CD14-positive monocyte (primary cell): ENCODE measurements at regions not wholly inside any gene's neighbourhood (a gene's known extent, or its start where the extent isn't known, plus 50 kb on each side); places are given as distances from the start of the nearest gene placed in this dataset.

Experiments
- DNase-seq, 3 donors: peaks; one replicate each; pipeline ENCODE4 v3.0.0-alpha.2; 2011 to 2022
- H2AFZ ChIP-seq: 2 replicates; pipeline ENCODE4 v1.6.0; 2012; ENCODE audit warnings: mild to moderate bottlenecking, low read depth, low read length, inconsistent platforms; ENCODE audit not compliant: insufficient read depth, poor library complexity, severe bottlenecking
- H3K27ac ChIP-seq, 2 donors: 1 replicate in 1 of 2; 2 replicates in 1 of 2; pipeline ENCODE4 v1.5.1; 2012 to 2013; ENCODE audit warnings: low read length in 2 of 2, control low read depth in 1 of 2, inconsistent platforms in 1 of 2, low read depth in 1 of 2, mild to moderate bottlenecking in 1 of 2
- H3K27me3 ChIP-seq, 2 donors: one replicate each; pipeline versions ENCODE4 v1.6.0 to v1.6.1; 2011 to 2013; ENCODE audit warnings: low read length in 2 of 2; ENCODE audit not compliant: control insufficient read depth in 2 of 2, insufficient read depth in 2 of 2
- H3K36me3 ChIP-seq, 2 donors: replicated peaks in 1 of 2; 1 replicate in 1 of 2; 2 replicates in 1 of 2; pipeline versions ENCODE4 v1.5.1 to v1.6.1; 2012 to 2013; ENCODE audit warnings: low read length in 2 of 2, control low read depth in 1 of 2, inconsistent platforms in 1 of 2, mild to moderate bottlenecking in 1 of 2; ENCODE audit not compliant: insufficient read depth in 2 of 2, control insufficient read depth in 1 of 2
- H3K4me1 ChIP-seq, 2 donors: 1 replicate in 1 of 2; 2 replicates in 1 of 2; pipeline versions ENCODE4 v1.5.1 to v1.6.1; 2012 to 2013; ENCODE audit warnings: low read length in 2 of 2, control low read depth in 1 of 2, inconsistent platforms in 1 of 2, mild to moderate bottlenecking in 1 of 2, moderate library complexity in 1 of 2; ENCODE audit not compliant: insufficient read depth in 2 of 2, control insufficient read depth in 1 of 2
- H3K4me2 ChIP-seq: replicated peaks from 2 replicates; pipeline ENCODE3; 2012; ENCODE audit warnings: low read length, moderate library complexity, mild to moderate bottlenecking; ENCODE audit not compliant: poor library complexity, severe bottlenecking; ENCODE audit errors: extremely low read depth
- H3K4me3 ChIP-seq, 3 experiments: fragments of 200-600 bp in 1 of 3; sonication (generic) in 1 of 3; replicated peaks in 1 of 3; 1 replicate in 2 of 3; 2 replicates in 1 of 3; pipeline ENCODE4 v1.5.1; 2011 to 2013; ENCODE audit warnings: low read length in 3 of 3, mild to moderate bottlenecking in 3 of 3, control low read depth in 2 of 3, low read depth in 2 of 3, inconsistent platforms in 1 of 3, moderate library complexity in 1 of 3
- H3K79me2 ChIP-seq: 2 replicates; pipeline ENCODE4 v1.6.0; 2012; ENCODE audit warnings: mild to moderate bottlenecking, control low read depth, inconsistent platforms, low read length, moderate library complexity; ENCODE audit not compliant: insufficient read depth
- H3K9ac ChIP-seq: 2 replicates; pipeline ENCODE4 v1.6.0; 2017; ENCODE audit warnings: low read length, mild to moderate bottlenecking; ENCODE audit not compliant: insufficient read depth, poor library complexity, severe bottlenecking
- H3K9me3 ChIP-seq, 2 donors: replicated peaks in 1 of 2; 1 replicate in 1 of 2; 2 replicates in 1 of 2; pipeline versions ENCODE4 v1.5.1 to v1.6.1; 2012 to 2013; ENCODE audit warnings: low read length in 2 of 2, control low read depth in 1 of 2; ENCODE audit not compliant: control insufficient read depth in 1 of 2, insufficient read depth in 1 of 2
- H4K20me1 ChIP-seq: 2 replicates; pipeline ENCODE4 v1.6.0; 2012; ENCODE audit warnings: mild to moderate bottlenecking, low read length, control low read depth, moderate library complexity; ENCODE audit not compliant: insufficient read depth
- H3K27ac Mint-ChIP-seq, 7 donors: one replicate each; pipeline ENCODE4 v1.8.0; 2020; ENCODE audit warnings: mild to moderate bottlenecking in 7 of 7, mixed read lengths in 7 of 7, moderate library complexity in 6 of 7, inconsistent platforms in 2 of 7
- H3K27me3 Mint-ChIP-seq, 3 donors: one replicate each; pipeline ENCODE4 v1.8.0; 2021 to 2022; ENCODE audit warnings: low read depth in 3 of 3, mild to moderate bottlenecking in 3 of 3, mixed read lengths in 3 of 3, moderate library complexity in 3 of 3, inconsistent platforms in 1 of 3
- H3K36me3 Mint-ChIP-seq, 2 donors: one replicate each; pipeline ENCODE4 v1.8.0; 2020; ENCODE audit warnings: mixed read lengths in 2 of 2, inconsistent platforms in 1 of 2, mild to moderate bottlenecking in 1 of 2
- H3K4me1 Mint-ChIP-seq: one replicate; pipeline ENCODE4 v1.8.0; 2020; ENCODE audit warnings: mild to moderate bottlenecking, mixed read lengths
- H3K4me3 Mint-ChIP-seq, 2 donors: one replicate each; pipeline ENCODE4 v1.8.0; 2020; ENCODE audit warnings: mild to moderate bottlenecking in 2 of 2, mixed read lengths in 2 of 2, moderate library complexity in 1 of 2
- H3K9me3 Mint-ChIP-seq, 7 donors: one replicate each; pipeline ENCODE4 v1.8.0; 2020 to 2022; ENCODE audit warnings: mixed read lengths in 7 of 7, mild to moderate bottlenecking in 6 of 7, moderate library complexity in 6 of 7, inconsistent platforms in 2 of 7
- intact Hi-C, 2 donors: fragments of 100-400 bp; cut with micrococcal nuclease; formaldehyde crosslinking; loops; one replicate each; pipeline versions ENCODE4 v1.15.0 to v1.15.1; 2023
- TF ChIP-seq, protein P1 (sequence below): fragments of 200-600 bp; IDR thresholded peaks from one replicate; pipeline ENCODE4 v1.8.0; 2022; ENCODE audit warnings: antibody characterized with exemption, mild to moderate bottlenecking

GRCh38 chr12:92550661-92551060, 152.1 kb upstream of the PLEKHG7 start:
- TF ChIP-seq, protein P1, sequence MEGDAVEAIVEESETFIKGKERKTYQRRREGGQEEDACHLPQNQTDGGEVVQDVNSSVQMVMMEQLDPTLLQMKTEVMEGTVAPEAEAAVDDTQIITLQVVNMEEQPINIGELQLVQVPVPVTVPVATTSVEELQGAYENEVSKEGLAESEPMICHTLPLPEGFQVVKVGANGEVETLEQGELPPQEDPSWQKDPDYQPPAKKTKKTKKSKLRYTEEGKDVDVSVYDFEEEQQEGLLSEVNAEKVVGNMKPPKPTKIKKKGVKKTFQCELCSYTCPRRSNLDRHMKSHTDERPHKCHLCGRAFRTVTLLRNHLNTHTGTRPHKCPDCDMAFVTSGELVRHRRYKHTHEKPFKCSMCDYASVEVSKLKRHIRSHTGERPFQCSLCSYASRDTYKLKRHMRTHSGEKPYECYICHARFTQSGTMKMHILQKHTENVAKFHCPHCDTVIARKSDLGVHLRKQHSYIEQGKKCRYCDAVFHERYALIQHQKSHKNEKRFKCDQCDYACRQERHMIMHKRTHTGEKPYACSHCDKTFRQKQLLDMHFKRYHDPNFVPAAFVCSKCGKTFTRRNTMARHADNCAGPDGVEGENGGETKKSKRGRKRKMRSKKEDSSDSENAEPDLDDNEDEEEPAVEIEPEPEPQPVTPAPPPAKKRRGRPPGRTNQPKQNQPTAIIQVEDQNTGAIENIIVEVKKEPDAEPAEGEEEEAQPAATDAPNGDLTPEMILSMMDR: no peak
- H3K4me3 Mint-ChIP-seq: no peak overlapping the region

DNA sequence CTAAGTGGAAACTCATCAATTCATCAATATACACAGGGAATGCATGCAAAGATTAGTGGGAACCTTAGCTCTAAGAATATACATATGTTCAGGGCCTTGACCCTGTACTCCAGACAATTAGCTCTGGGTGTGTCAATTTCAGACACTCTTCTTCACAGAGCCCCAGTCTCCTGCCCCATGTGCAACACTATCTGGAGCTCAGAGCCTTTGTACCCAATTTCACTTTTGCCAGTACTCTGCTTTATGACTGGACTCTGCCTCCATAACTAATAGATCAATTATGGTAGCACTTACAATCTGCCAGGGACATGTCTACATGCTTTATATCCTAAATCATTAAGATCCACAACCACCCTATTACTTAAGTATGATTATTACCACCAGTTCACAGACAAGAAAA, 152.5 kb upstream of the PLEKHG7 start:
- H3K9me3 Mint-ChIP-seq: peaks cover 0 to 4% (median 0%) of the 10 kb centered on the region in 7 donors
- intact Hi-C loops: loop anchor here in 1 of 2 donors (10.0 kb wide), 1 partner anchor 205 kb away; no protein-coding TSS in a partner anchor
- no peaks in the 10 kb centered on the region for H3K79me2 ChIP-seq

More at GRCh38 chr12:92550661-92551060, 152.1 kb upstream of the PLEKHG7 start:
- Mint-ChIP-seq H3K27ac (no peak overlapping the region), H3K9me3 (peaks cover 0 to 4% (median 0%) of the 10 kb centered on the region in 7 donors), H3K27me3 (peaks cover 0 to 2% (median 0%) of the 10 kb centered on the region in 3 donors), H3K36me3 (no peaks in the 10 kb centered on the region), H3K4me1 (no peaks in the 10 kb centered on the region)
- Histone ChIP-seq H3K4me2 (no peak overlapping the region), H3K27ac (no peak overlapping the region), H3K9me3 (no peaks in the 10 kb centered on the region), H3K79me2 (no peaks in the 10 kb centered on the region), H3K36me3 (no peaks in the 10 kb centered on the region), H2AFZ (no peak overlapping the region), H3K4me1 (no peaks in the 10 kb centered on the region), H3K27me3 (no peaks in the 10 kb centered on the region), H3K4me3 (no peak overlapping the region), H4K20me1 (no peaks in the 10 kb centered on the region), H3K9ac (no peak overlapping the region)
- DNase-seq: no peak
- intact Hi-C loops: loop anchor here in 1 of 2 donors (10.0 kb wide), 1 partner anchor 206 kb away; no protein-coding TSS in a partner anchor

More for the DNA sequence above, 152.5 kb upstream of the PLEKHG7 start:
- Histone ChIP-seq H2AFZ (no peak overlapping the region), H3K36me3 (no peaks in the 10 kb centered on the region), H3K4me3 (no peak overlapping the region), H3K27ac (no peak overlapping the region), H3K27me3 (no peaks in the 10 kb centered on the region), H3K9me3 (no peaks in the 10 kb centered on the region), H3K4me2 (no peak overlapping the region), H3K9ac (no peak overlapping the region), H4K20me1 (no peaks in the 10 kb centered on the region), H3K4me1 (no peaks in the 10 kb centered on the region)
- H3K4me3 Mint-ChIP-seq: no peak overlapping the region
- TF ChIP-seq, protein P1: no peak
- no peak for DNase-seq
- no peaks in the 10 kb centered on the region for H3K36me3 Mint-ChIP-seq
- no peaks in the 10 kb centered on the region for H3K4me1 Mint-ChIP-seq
- H3K27ac Mint-ChIP-seq: no peak overlapping the region
- H3K27me3 Mint-ChIP-seq: peaks cover 0 to 2% (median 0%) of the 10 kb centered on the region in 3 donors
